Peyer's patch (tissue), 4 donors: ENCODE measurements at regions not wholly inside any gene's neighbourhood (a gene's known extent, or its start where the extent isn't known, plus 50 kb on each side); places are given as distances from the start of the nearest gene placed in this dataset.
A peak's percentile ranks its signal among the peaks of the same experiment; 100 is the strongest.

Experiments
- DNase-seq, 3 donors: peaks; one replicate each; pipeline ENCODE4 v3.0.0-alpha.2; 2017 to 2019
- H3K27ac ChIP-seq, 4 donors: fragments of 200-600 bp; sonication (generic); one replicate each; pipeline ENCODE4 v1.5.1; 2016 to 2019
- H3K27me3 ChIP-seq, 2 donors: fragments of 200-600 bp; sonication (generic); one replicate each; pipeline ENCODE4 v1.5.1; 2019
- H3K36me3 ChIP-seq, 3 donors: fragments of 200-600 bp; sonication (generic); one replicate each; pipeline ENCODE4 v1.5.1; 2016 to 2019
- H3K4me1 ChIP-seq, 4 donors: fragments of 200-600 bp; sonication (generic); one replicate each; pipeline ENCODE4 v1.5.1; 2016 to 2019
- H3K4me3 ChIP-seq, 4 donors: fragments of 200-600 bp; sonication (generic); 1 replicate in 3 of 4; 2 replicates in 1 of 4; pipeline ENCODE4 v1.5.1; 2016 to 2019; ENCODE audit warnings: mild to moderate bottlenecking in 1 of 4
- H3K9me3 ChIP-seq, 4 donors: fragments of 200-600 bp; sonication (generic); one replicate each; pipeline ENCODE4 v1.5.1; 2016 to 2019; ENCODE audit warnings: mild to moderate bottlenecking in 1 of 4
- POLR2A ChIP-seq, 2 donors: fragments of 450-650 bp; IDR thresholded peaks; one replicate each; pipeline ENCODE4 v1.5.1; 2017; ENCODE audit warnings: antibody characterized with exemption in 2 of 2, mild to moderate bottlenecking in 2 of 2, moderate library complexity in 2 of 2
- TF ChIP-seq, protein P1 (sequence below), 6 experiments: fragments of 450-650 bp in 4 of 6; fragments of 200-600 bp in 2 of 6; sonication (generic) in 1 of 6; IDR thresholded peaks; one replicate each; pipeline ENCODE4 v1.5.1; 2017 to 2019; ENCODE audit warnings: antibody characterized with exemption in 6 of 6, mild to moderate bottlenecking in 3 of 6, moderate library complexity in 1 of 6

DNA sequence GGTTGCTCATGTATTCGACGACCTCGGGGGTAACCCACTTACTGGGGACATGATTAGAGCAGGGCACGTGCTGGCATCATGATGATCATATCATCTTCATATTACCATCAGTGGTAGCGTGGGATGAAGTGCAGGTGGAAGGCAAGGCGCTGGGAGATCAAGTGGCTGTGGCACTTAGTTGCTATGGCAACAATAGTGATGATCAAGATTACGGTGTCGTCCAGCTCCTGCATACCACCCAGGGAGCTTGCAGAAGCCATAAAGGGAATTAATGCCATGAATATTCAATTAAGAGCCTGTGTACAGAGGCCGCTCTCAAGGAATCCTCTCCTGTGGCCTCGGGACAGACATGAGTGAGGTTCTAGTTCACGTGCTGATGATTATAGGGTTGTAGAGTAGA lies 237.2 kb upstream of the COPS8 start:
- Histone ChIP-seq H3K36me3 (no peaks in the 10 kb centered on the region), H3K27ac (no peak overlapping the region), H3K27me3 (no peaks in the 10 kb centered on the region), H3K4me1 (no peaks in the 10 kb centered on the region), H3K4me3 (no peak overlapping the region), H3K9me3 (no peaks in the 10 kb centered on the region)
- no peak for DNase-seq
- TF ChIP-seq, protein P1, sequence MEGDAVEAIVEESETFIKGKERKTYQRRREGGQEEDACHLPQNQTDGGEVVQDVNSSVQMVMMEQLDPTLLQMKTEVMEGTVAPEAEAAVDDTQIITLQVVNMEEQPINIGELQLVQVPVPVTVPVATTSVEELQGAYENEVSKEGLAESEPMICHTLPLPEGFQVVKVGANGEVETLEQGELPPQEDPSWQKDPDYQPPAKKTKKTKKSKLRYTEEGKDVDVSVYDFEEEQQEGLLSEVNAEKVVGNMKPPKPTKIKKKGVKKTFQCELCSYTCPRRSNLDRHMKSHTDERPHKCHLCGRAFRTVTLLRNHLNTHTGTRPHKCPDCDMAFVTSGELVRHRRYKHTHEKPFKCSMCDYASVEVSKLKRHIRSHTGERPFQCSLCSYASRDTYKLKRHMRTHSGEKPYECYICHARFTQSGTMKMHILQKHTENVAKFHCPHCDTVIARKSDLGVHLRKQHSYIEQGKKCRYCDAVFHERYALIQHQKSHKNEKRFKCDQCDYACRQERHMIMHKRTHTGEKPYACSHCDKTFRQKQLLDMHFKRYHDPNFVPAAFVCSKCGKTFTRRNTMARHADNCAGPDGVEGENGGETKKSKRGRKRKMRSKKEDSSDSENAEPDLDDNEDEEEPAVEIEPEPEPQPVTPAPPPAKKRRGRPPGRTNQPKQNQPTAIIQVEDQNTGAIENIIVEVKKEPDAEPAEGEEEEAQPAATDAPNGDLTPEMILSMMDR (IDR thresholded peaks at IDR 0.05): no peak
- no peak for TF ChIP-seq POLR2A (IDR thresholded peaks at IDR 0.05)

DNA sequence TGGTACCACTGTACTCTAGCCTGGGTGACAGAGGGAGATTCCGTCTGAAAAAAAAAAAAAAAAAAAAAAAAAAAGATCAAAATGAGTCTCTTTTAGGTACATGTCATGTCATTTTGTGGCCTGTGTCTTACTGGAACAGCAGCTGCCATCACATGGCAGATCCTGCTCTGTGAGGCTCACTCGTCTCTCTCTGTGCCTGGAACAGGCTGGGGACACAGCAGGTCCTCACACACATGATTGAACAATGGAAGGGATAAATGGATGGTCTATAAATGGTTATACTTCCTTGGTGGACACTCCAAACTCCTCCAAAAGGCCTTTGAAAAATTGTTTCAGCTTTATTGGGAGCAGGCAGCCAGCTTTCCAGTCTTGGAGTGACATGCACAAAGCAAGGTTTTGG lies 236.2 kb upstream of the COPS8 start:
- no peak overlapping the region for H3K4me3 ChIP-seq

DNA sequence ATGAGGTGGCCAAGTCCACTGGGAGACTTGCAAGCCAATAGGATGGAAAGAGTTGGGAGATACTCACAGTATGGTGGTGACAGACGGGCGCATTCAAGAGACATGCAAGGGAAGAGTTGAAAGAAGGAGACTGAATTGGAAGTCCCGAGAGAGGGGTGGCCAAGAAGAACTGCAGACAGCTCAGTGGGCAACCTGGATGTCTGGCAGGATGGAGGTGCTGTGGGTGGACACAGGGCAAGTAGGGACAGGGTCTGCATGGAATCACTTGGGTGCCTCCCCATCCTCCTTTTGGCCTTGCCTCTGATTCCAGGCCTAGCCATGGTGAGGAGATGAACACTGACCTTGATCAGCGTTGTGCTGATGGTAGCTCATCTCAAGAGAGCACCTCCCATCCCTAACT lies 235.7 kb upstream of the COPS8 start:
- TF ChIP-seq, protein P1 (IDR thresholded peaks at IDR 0.05): no peak
- TF ChIP-seq POLR2A (IDR thresholded peaks at IDR 0.05): no peak
- Histone ChIP-seq H3K27ac (no peak overlapping the region), H3K36me3 (no peaks in the 10 kb centered on the region), H3K4me3 (no peak overlapping the region), H3K9me3 (no peaks in the 10 kb centered on the region), H3K27me3 (no peaks in the 10 kb centered on the region), H3K4me1 (no peaks in the 10 kb centered on the region)
- no peak for DNase-seq

More for the DNA sequence above, 236.2 kb upstream of the COPS8 start:
- Histone ChIP-seq H3K4me1 (no peaks in the 10 kb centered on the region), H3K27ac (no peak overlapping the region), H3K27me3 (no peaks in the 10 kb centered on the region), H3K36me3 (no peaks in the 10 kb centered on the region), H3K9me3 (no peaks in the 10 kb centered on the region)
- DNase-seq: no peak
- TF ChIP-seq POLR2A (IDR thresholded peaks at IDR 0.05): no peak
- TF ChIP-seq, protein P1 (IDR thresholded peaks at IDR 0.05): no peak

DNA sequence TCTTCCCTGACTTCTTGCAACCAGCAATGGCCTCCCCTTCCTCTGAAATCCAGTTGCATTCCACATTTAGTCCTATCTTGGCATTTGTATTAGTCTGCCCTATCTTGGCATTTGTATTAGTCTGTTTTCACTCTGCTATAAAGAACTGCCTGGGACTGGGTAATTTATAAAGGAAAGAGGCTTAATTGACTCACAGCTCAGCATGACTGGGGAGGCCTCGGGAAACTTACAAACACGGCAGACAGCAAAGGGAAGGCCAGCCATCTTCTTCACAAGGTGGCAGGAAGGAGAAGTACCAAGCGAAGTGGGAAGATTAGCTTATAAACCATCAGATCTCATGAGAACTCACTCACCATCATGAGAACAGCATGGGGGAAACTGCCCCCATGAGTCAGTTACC lies 234.5 kb upstream of the COPS8 start:
- Histone ChIP-seq H3K4me1 (no peaks in the 10 kb centered on the region), H3K4me3 (no peak overlapping the region), H3K9me3 (no peaks in the 10 kb centered on the region), H3K27me3 (no peaks in the 10 kb centered on the region), H3K36me3 (no peaks in the 10 kb centered on the region), H3K27ac (no peak overlapping the region)
- no peak for DNase-seq
- TF ChIP-seq POLR2A (IDR thresholded peaks at IDR 0.05): no peak
- TF ChIP-seq, protein P1 (IDR thresholded peaks at IDR 0.05): no peak

DNA sequence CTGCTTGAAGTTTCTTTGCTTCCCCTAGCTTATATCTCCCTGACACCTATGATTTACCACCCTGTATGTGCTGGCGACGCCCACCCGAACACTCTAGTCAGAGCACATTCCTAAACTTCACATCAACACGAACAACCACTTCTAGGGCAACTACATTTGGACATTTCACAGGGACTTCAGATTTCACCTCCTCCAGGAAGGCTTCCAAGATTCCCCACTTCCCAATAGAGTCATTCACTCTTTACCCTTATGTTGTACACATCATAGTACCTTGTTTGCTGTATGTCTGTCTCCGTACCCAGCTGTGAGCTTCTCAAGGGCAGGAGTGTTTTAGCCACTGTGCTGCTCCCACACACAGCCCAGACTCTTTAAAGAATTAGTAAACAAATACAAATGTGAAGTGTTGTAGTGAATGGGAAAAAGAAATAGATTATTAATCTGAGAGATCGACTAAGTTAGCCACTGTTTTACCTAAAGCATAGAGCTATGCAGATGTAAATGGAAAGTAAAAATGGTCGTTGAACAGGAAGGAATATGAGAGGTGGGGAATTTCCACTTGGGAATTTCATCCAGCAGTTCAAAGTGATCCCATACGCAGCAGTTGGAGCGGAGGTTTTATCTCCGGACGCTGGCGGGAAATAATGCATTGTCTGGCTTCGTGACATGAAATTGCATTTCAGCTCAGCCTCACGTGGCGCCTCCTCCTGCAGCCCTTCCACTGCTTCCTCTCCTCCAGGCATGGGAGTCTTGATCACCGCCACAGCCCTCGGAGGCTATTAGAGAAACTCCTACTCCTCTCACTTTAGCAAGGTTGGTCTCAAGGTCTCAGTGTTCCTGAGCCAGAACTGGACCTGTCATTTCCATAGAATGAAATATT lies 233.4 kb upstream of the COPS8 start:
- H3K4me3 ChIP-seq: no peak overlapping the region
- H3K27ac ChIP-seq: peak overlapping the region in 2 of 4 donors; percentile 29 to 35

More for the DNA sequence above, 233.4 kb upstream of the COPS8 start:
- no peak for DNase-seq
- Histone ChIP-seq H3K4me1 (no peaks in the 10 kb centered on the region), H3K9me3 (no peaks in the 10 kb centered on the region), H3K36me3 (no peaks in the 10 kb centered on the region), H3K27me3 (no peaks in the 10 kb centered on the region)
- TF ChIP-seq, protein P1 (IDR thresholded peaks at IDR 0.05): no peak
- TF ChIP-seq POLR2A (IDR thresholded peaks at IDR 0.05): no peak
